ENCODE measurements at regions not wholly inside any gene's neighbourhood (a gene's known extent, or its start where the extent isn't known, plus 50 kb on each side); places are given as distances from the start of the nearest gene placed in this dataset.

GRCh38 chr17:74119965-74120364, 83.5 kb upstream of the RPL38 start:
- TF ChIP-seq CTCF (IDR thresholded peaks at IDR 0.05; ENCODE audit: insufficient read depth, low read depth, low read length) = no peak

GRCh38 chr17:74123350-74123749, 80.1 kb upstream of the RPL38 start:
- no peak overlapping the region for H3K4me3 ChIP-seq (ENCODE audit: low read depth, low read length)
- no peak for TF ChIP-seq CTCF (IDR thresholded peaks at IDR 0.05; ENCODE audit: insufficient read depth, low read depth, low read length)
- DNase-seq (ENCODE audit: low read depth) = no peak

More at GRCh38 chr17:74119965-74120364, 83.5 kb upstream of the RPL38 start:
- DNase-seq (ENCODE audit: low read depth) = no peak
- H3K4me3 ChIP-seq (ENCODE audit: low read depth, low read length) = no peak overlapping the region

DNA sequence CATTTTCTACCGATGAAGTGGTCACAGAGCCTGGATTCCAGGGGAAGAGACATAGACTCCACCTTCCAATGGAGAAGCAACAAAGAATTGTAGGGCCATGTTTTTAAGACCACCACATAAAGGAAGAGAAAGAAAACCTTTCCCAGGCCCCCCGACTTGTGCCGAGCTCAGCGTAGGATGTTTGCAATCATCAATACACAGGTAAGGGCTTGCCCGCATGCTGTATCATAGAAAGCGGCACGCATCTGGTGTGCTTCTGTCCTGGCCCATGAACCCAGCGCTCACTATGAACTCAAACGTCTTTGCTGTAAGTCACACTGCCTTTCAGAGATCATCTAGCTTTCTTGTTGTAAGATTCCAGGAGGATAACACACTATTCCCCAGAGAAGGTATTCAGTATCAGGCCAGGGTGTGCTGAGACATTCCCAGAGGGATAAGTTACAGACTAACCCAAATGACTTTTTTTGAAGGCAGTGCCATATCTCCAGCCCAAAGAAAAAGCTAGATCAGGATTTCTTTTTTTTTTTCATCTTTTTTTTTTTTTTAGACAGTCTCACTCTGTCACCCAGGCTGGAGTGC, 79.5 kb upstream of the RPL38 start:
- H3K4me3 ChIP-seq (ENCODE audit: low read depth, low read length) = no peak overlapping the region
- no peak for DNase-seq (ENCODE audit: low read depth)
- no peak for TF ChIP-seq CTCF (IDR thresholded peaks at IDR 0.05; ENCODE audit: insufficient read depth, low read depth, low read length)

DNA sequence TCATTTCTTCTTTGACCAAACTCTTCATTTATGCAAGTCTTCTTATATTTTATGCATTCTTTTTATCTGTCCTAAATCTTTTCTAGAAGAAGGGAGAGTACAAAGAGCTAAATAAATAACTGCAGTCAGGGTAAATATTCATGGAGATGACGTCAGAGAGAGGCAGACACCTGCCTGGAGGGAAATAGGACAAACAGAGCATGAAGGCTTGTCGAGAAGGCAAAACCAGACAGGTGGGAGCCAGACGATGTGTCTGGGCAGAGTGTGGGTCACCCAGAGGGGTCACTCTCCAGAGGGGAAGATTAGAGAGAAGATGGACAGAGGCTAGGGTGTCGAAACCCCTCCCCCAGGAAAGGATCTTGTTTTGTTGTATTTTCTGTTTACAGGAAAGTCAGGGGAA, 78.3 kb upstream of the RPL38 start:
- H3K4me3 ChIP-seq (ENCODE audit: low read depth, low read length) = no peak overlapping the region
- no peak for TF ChIP-seq CTCF (IDR thresholded peaks at IDR 0.05; ENCODE audit: insufficient read depth, low read depth, low read length)
- no peak for DNase-seq (ENCODE audit: low read depth)

GRCh38 chr17:74126179-74126900, 77.1 kb upstream of the RPL38 start:
- no peak overlapping the region for H3K4me3 ChIP-seq (ENCODE audit: low read depth, low read length)
- TF ChIP-seq CTCF (IDR thresholded peaks at IDR 0.05; ENCODE audit: insufficient read depth, low read depth, low read length) = no peak
- DNase-seq (ENCODE audit: low read depth) = no peak

DNA sequence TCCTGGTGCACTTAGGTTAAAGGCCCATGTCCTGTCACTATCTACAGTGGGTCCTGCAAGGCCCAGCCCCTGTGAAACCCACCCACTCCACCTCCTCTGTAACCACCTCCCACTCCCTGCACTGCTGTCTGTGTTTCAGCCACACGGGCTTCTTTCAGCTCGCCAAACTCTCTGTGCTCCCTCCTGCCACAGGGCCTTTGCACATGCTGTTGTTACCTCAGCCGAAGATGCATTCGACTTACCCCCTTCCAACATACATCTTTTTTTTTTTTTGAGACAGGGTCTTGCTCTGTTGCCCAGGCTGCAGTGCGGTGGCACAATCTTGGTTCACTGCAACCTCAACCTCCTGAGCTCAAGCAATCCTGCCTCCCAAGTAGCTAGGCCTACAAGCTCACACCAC, 76.5 kb upstream of the RPL38 start:
- no peak for DNase-seq (ENCODE audit: low read depth)
- no peak overlapping the region for H3K4me3 ChIP-seq (ENCODE audit: low read depth, low read length)
- no peak for TF ChIP-seq CTCF (IDR thresholded peaks at IDR 0.05; ENCODE audit: insufficient read depth, low read depth, low read length)
